Panc1 (cell line): ENCODE measurements at regions not wholly inside any gene's neighbourhood (a gene's known extent, or its start where the extent isn't known, plus 50 kb on each side); places are given as distances from the start of the nearest gene placed in this dataset.

Experiments used
- ATAC-seq: fragments of 200-7000 bp; cut with Tn5 transposase; 2 replicates; pipeline ENCODE4 v1.9.1; 2020; ENCODE audit warnings: mild to moderate bottlenecking, moderate library complexity
- BruUV-seq: library from RNA; stranded (reverse); fragments of 400-500 nt; replicated peaks from 2 replicates; lab custom pipeline; 2021; lab: Mats Ljungman, UMichigan
- CTCF ChIA-PET: fragments of 300-600 bp; sonication (Branson Sonifier 250); formaldehyde crosslinking; loops from one replicate; lab custom pipeline; 2022; ENCODE audit warnings: antibody characterized with exemption; lab: Charles Lee
- POLR2A ChIA-PET: fragments of 300-600 bp; sonication (Branson Sonifier 250); formaldehyde crosslinking; loops from one replicate; lab custom pipeline; 2022; ENCODE audit warnings: antibody characterized with exemption; lab: Charles Lee
- DNase-seq: peaks from one replicate; pipeline ENCODE4 v3.0.0-alpha.2; 2010; ENCODE audit warnings: low read depth, low spot score
- H3K27ac ChIP-seq: 2 replicates; pipeline ENCODE4 v1.5.1; 2011; ENCODE audit warnings: mild to moderate bottlenecking, low read length, inconsistent platforms
- H3K27me3 ChIP-seq: fragments of 200-500 bp; sonication (Bioruptor generic); 2 replicates; pipeline ENCODE4 v1.6.0; 2014; ENCODE audit warnings: low read length, inconsistent platforms; ENCODE audit not compliant: control insufficient read depth, insufficient read depth
- H3K36me3 ChIP-seq: fragments of 200-500 bp; sonication (Bioruptor generic); 2 replicates; pipeline ENCODE4 v1.5.1; 2014; ENCODE audit warnings: inconsistent platforms, mild to moderate bottlenecking, low read length, moderate library complexity; ENCODE audit not compliant: control insufficient read depth, insufficient read depth
- H3K4me1 ChIP-seq: 2 replicates; pipeline ENCODE4 v1.5.1; 2011; ENCODE audit warnings: inconsistent platforms, mild to moderate bottlenecking, low read length, moderate library complexity; ENCODE audit not compliant: control insufficient read depth, insufficient read depth
- H3K4me3 ChIP-seq, 2 experiments: 2 replicates each; pipeline ENCODE4 v1.5.1; 2011 to 2012; ENCODE audit warnings: low read depth in 2 of 2, low read length in 2 of 2, mild to moderate bottlenecking in 2 of 2, inconsistent platforms in 1 of 2, moderate library complexity in 1 of 2
- H3K9me3 ChIP-seq: fragments of 200-500 bp; sonication (Bioruptor generic); 2 replicates; pipeline ENCODE4 v1.5.1; 2014; ENCODE audit warnings: low read depth, mild to moderate bottlenecking, inconsistent platforms, low read length, moderate library complexity; ENCODE audit not compliant: control insufficient read depth, insufficient read depth
- CTCF ChIP-seq: fragments of 450-650 bp; IDR thresholded peaks from 2 replicates; pipeline ENCODE4 v1.5.1; 2017; ENCODE audit warnings: mild to moderate bottlenecking
- POLR2AphosphoS5 ChIP-seq: IDR thresholded peaks from 2 replicates; pipeline ENCODE4 v1.6.1; 2012; ENCODE audit warnings: mild to moderate bottlenecking, low read depth, low read length, moderate library complexity
- REST ChIP-seq, 2 experiments: IDR thresholded peaks; 2 replicates each; pipeline ENCODE4 v1.6.1; 2011 to 2012; ENCODE audit warnings: low read depth in 2 of 2, control low read depth in 1 of 2, low read length in 1 of 2, mild to moderate bottlenecking in 1 of 2, moderate library complexity in 1 of 2; ENCODE audit not compliant: insufficient read depth in 1 of 2
- SIN3A ChIP-seq: IDR thresholded peaks from 2 replicates; pipeline ENCODE4 v1.6.1; 2012; ENCODE audit warnings: low read depth, mild to moderate bottlenecking, low read length, moderate library complexity, borderline replicate concordance; ENCODE audit not compliant: insufficient read depth
- TCF7L2 ChIP-seq: IDR thresholded peaks from 2 replicates; pipeline ENCODE4 v1.6.1; 2011; ENCODE audit warnings: mild to moderate bottlenecking, low read depth, low read length, inconsistent platforms
- in situ Hi-C: cut with HindIII; loops from 2 replicates; pipeline ENCODE4 v1.10.0; 2016; ENCODE audit warnings: low sequenced_read_pairs, low pct_unique_long_range_greater_than_20kb
- intact Hi-C: fragments of 100-400 bp; cut with micrococcal nuclease; formaldehyde crosslinking; loops from one replicate; pipeline ENCODE4 v1.10.0; 2022; ENCODE audit not compliant: unreplicated experiment

DNA sequence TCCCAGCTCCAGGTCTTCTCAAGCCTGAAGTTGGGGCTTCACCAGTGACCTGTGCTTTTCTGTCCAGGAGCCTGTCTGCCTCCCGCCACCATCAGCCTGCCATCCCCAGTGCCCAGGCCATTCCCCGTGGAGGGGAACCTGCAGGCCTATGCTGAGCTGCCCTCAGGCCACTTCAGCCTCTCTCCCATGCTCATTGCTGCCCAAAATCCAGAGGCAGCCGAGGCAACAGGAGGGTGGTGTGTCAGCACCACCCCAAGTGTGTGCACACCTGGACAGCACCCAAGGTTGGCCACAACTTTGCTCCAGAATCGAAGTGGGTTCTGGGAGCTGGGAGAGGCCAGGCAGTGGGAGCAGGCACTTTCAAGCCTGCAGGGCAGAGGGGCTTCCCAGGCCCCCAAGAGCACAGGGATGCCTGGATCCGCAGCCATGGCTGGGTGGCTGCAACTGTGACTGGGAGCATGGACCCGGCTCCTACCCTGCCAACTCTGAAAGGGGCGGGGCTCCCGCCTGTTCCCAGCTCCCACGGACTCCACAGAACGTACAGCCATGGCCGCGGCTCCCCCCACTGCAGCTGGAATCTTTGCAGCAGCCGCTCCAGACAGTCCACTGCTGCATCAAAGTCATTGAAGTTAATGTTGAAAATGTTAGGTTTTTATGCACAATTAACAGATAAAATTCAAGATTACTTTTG lies 1747.0 kb downstream of the OLFM4 start:
- ChIA-PET CTCF (no interaction called here), POLR2A (interaction anchor here (0.6 kb wide), 1 partner anchor 449 kb away, joined by 3 read pairs; no protein-coding TSS in a partner anchor)
- H3K4me1 ChIP-seq: no peaks in the 10 kb centered on the region
- ATAC-seq (no peak), DNase-seq (no peak)
- H3K4me3 ChIP-seq: no peak overlapping the region
- in situ Hi-C loops (no loop called here), intact Hi-C loops (no loop called here)
- H3K27me3 ChIP-seq: no peaks in the 10 kb centered on the region
- H3K27ac ChIP-seq: no peak overlapping the region
- H3K9me3 ChIP-seq: no peaks in the 10 kb centered on the region
- no peaks in the 10 kb centered on the region for H3K36me3 ChIP-seq
- BruUV-seq: no TSS peak
- no peak for TF ChIP-seq REST (IDR thresholded peaks at IDR 0.05; ENCODE audit: insufficient read depth in 1 of 2, low read depth in 2 of 2, low read length in 1 of 2)
- TF ChIP-seq CTCF: no peak
- TF ChIP-seq TCF7L2: no peak
- TF ChIP-seq SIN3A: no peak
- no peak for TF ChIP-seq POLR2AphosphoS5

DNA sequence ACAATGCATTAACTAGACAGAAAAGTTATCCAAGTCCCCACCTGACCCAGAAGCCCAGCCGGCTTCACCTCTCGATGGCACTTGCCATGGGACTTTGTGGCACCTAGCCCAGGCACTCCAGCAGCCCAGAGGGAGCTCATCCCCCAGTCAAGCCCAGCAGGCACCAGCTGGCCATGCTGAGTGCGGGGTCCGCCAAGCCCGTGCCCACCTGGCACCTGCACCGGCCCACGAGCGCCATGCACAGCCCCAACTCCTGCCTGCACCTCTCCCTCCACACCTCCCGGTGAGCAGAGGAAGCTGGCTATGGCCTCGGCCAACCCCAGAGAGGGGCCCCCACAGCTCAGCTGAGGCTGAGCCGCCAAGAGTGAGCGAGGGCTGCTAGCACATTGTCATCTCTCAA lies 1759.1 kb downstream of the OLFM4 start:
- intact Hi-C loops: no loop called here
- in situ Hi-C loops: no loop called here
- DNase-seq (no peak), ATAC-seq (no peak)
- H3K27ac ChIP-seq: no peak overlapping the region
- TF ChIP-seq CTCF: no peak
- no peak for TF ChIP-seq REST (IDR thresholded peaks at IDR 0.05; ENCODE audit: insufficient read depth in 1 of 2, low read depth in 2 of 2, low read length in 1 of 2)
- TF ChIP-seq SIN3A: no peak
- TF ChIP-seq POLR2AphosphoS5: no peak
- no peak for TF ChIP-seq TCF7L2
- ChIA-PET CTCF (interaction anchor here (0.6 kb wide), 1 partner anchor 549 kb away, joined by 3 read pairs; no protein-coding TSS in a partner anchor), POLR2A (no interaction called here)
- no peak overlapping the region for H3K4me3 ChIP-seq
- no TSS peak for BruUV-seq
- H3K9me3 ChIP-seq: no peaks in the 10 kb centered on the region
- H3K36me3 ChIP-seq: no peaks in the 10 kb centered on the region
- no peaks in the 10 kb centered on the region for H3K4me1 ChIP-seq
- no peaks in the 10 kb centered on the region for H3K27me3 ChIP-seq
